ENCODE measurements at regions not wholly inside any gene's neighbourhood (a gene's known extent, or its start where the extent isn't known, plus 50 kb on each side); places are given as distances from the start of the nearest gene placed in this dataset.

- TF ChIP-seq CTCF (IDR thresholded peaks at IDR 0.05): no peak
- no peak for TF ChIP-seq EZH2 (IDR thresholded peaks at IDR 0.05; ENCODE audit: borderline replicate concordance, insufficient read depth, low read depth, low read length, poor library complexity, severe bottlenecking)
These were observed 236.6 kb downstream of the DEPDC1B start for GRCh38 chr5:60463179-60463868.
